B cell (primary cell): ENCODE measurements at regions not wholly inside any gene's neighbourhood (a gene's known extent, or its start where the extent isn't known, plus 50 kb on each side); places are given as distances from the start of the nearest gene placed in this dataset.

Experiments
- EZH2 ChIP-seq: IDR thresholded peaks from 2 replicates; pipeline ENCODE4 v1.6.1; 2012; ENCODE audit warnings: borderline replicate concordance, low read depth, mild to moderate bottlenecking, moderate library complexity, low read length; ENCODE audit not compliant: insufficient read depth, poor library complexity, severe bottlenecking
- TF ChIP-seq, protein P1 (sequence below): fragments of 200-600 bp; IDR thresholded peaks from one replicate; pipeline ENCODE4 v1.8.0; 2022; ENCODE audit warnings: antibody characterized with exemption, mild to moderate bottlenecking

DNA sequence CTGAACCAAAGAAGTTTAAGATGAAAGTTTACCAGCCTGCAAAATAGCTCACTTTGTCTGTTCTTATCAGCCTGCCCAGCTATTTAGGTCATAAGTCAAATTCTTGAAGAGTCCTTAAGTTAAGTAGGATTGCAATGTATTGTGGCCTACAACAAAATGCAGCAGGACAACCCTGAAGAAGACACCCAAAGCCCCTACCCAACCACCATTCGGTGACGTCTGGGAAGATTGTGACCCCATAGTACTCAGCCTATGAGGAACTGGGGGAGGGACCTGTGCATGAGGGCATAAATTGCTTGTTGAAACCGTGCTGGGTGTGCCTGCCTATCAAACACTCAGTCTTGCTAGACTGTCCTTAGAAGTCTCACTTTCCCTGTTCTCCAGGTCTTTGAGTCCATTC lies 50.5 kb upstream of the FDX1 start:
- TF ChIP-seq, protein P1, sequence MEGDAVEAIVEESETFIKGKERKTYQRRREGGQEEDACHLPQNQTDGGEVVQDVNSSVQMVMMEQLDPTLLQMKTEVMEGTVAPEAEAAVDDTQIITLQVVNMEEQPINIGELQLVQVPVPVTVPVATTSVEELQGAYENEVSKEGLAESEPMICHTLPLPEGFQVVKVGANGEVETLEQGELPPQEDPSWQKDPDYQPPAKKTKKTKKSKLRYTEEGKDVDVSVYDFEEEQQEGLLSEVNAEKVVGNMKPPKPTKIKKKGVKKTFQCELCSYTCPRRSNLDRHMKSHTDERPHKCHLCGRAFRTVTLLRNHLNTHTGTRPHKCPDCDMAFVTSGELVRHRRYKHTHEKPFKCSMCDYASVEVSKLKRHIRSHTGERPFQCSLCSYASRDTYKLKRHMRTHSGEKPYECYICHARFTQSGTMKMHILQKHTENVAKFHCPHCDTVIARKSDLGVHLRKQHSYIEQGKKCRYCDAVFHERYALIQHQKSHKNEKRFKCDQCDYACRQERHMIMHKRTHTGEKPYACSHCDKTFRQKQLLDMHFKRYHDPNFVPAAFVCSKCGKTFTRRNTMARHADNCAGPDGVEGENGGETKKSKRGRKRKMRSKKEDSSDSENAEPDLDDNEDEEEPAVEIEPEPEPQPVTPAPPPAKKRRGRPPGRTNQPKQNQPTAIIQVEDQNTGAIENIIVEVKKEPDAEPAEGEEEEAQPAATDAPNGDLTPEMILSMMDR: no peak
- no peak for TF ChIP-seq EZH2
